WERI-Rb-1 (cell line): ENCODE measurements at regions not wholly inside any gene's neighbourhood (a gene's known extent, or its start where the extent isn't known, plus 50 kb on each side); places are given as distances from the start of the nearest gene placed in this dataset.

Experiments
- DNase-seq: peaks from one replicate; pipeline ENCODE4 v3.0.0-alpha.2; 2020
- H3K27ac ChIP-seq: fragments of 250-450 bp; sonication (Bioruptor Pico); 2 replicates; pipeline ENCODE4 v1.5.1; 2020; ENCODE audit warnings: mild to moderate bottlenecking, moderate library complexity
- H3K27me3 ChIP-seq: fragments of 250-450 bp; sonication (Bioruptor Pico); 2 replicates; pipeline ENCODE4 v1.5.1; 2021; ENCODE audit warnings: mild to moderate bottlenecking, low read depth, moderate library complexity; ENCODE audit not compliant: insufficient read depth, severe bottlenecking
- H3K36me3 ChIP-seq: fragments of 250-450 bp; sonication (Bioruptor Pico); 2 replicates; pipeline ENCODE4 v1.5.1; 2020; ENCODE audit warnings: mild to moderate bottlenecking, moderate library complexity
- H3K4me3 ChIP-seq: 2 replicates; pipeline ENCODE4 v1.5.1; 2011; ENCODE audit warnings: low read depth, mild to moderate bottlenecking, control low read depth, low read length
- H3K9me3 ChIP-seq: fragments of 250-450 bp; sonication (Bioruptor Pico); 2 replicates; pipeline ENCODE4 v1.5.1; 2021; ENCODE audit warnings: mild to moderate bottlenecking, moderate library complexity; ENCODE audit not compliant: severe bottlenecking
- CTCF ChIP-seq: IDR thresholded peaks from 2 replicates; pipeline ENCODE4 v1.5.1; 2011; ENCODE audit warnings: low read depth, mild to moderate bottlenecking, control low read depth, inconsistent platforms, low read length

GRCh38 chr21:39022863-39023693 is 160.2 kb downstream of the PSMG1 start:
- Histone ChIP-seq H3K9me3 (peaks cover 5% of the 10 kb centered on the region), H3K4me3 (no peak overlapping the region), H3K27ac (no peak overlapping the region), H3K27me3 (no peaks in the 10 kb centered on the region), H3K36me3 (no peaks in the 10 kb centered on the region)
- TF ChIP-seq CTCF, result peak; percentile 58
- DNase-seq, result peak; percentile 34

- no peaks in the 10 kb centered on the region for H3K36me3 ChIP-seq
- H3K9me3 ChIP-seq, result peaks cover 1% of the 10 kb centered on the region
- no peak for TF ChIP-seq CTCF
- H3K27ac ChIP-seq, result no peak overlapping the region
- H3K27me3 ChIP-seq, result no peaks in the 10 kb centered on the region
- H3K4me3 ChIP-seq, result no peak overlapping the region
- no peak for DNase-seq
Observed at GRCh38 chr21:39022466-39022862, 160.8 kb downstream of the PSMG1 start.

- TF ChIP-seq CTCF, result no peak
- no peaks in the 10 kb centered on the region for H3K36me3 ChIP-seq
- H3K27me3 ChIP-seq, result no peaks in the 10 kb centered on the region
- H3K9me3 ChIP-seq, result no peaks in the 10 kb centered on the region
- no peak for DNase-seq
- H3K27ac ChIP-seq, result no peak overlapping the region
- H3K4me3 ChIP-seq, result no peak overlapping the region
Observed at GRCh38 chr21:39022035-39022434, 161.2 kb downstream of the PSMG1 start.

GRCh38 chr21:39021478-39021832 is 161.8 kb downstream of the PSMG1 start:
- TF ChIP-seq CTCF, result no peak
- Histone ChIP-seq H3K9me3 (no peaks in the 10 kb centered on the region), H3K27me3 (no peaks in the 10 kb centered on the region), H3K4me3 (no peak overlapping the region), H3K36me3 (no peaks in the 10 kb centered on the region), H3K27ac (no peak overlapping the region)
- DNase-seq, result no peak

GRCh38 chr21:39020751-39021477 is 162.3 kb downstream of the PSMG1 start:
- DNase-seq, result no peak
- no peaks in the 10 kb centered on the region for H3K9me3 ChIP-seq
- no peak overlapping the region for H3K27ac ChIP-seq

More at GRCh38 chr21:39020751-39021477, 162.3 kb downstream of the PSMG1 start:
- TF ChIP-seq CTCF, result no peak
- Histone ChIP-seq H3K36me3 (no peaks in the 10 kb centered on the region), H3K27me3 (no peaks in the 10 kb centered on the region), H3K4me3 (no peak overlapping the region)
